ENCODE measurements at regions not wholly inside any gene's neighbourhood (a gene's known extent, or its start where the extent isn't known, plus 50 kb on each side); places are given as distances from the start of the nearest gene placed in this dataset.

- H3K4me1 Mint-ChIP-seq (ENCODE audit: low read depth): no peaks in the 10 kb centered on the region
- no peaks in the 10 kb centered on the region for H3K36me3 Mint-ChIP-seq (ENCODE audit: low read depth)
- intact Hi-C loops (cut with micrococcal nuclease): no loop called here
- peaks cover 26% of the 10 kb centered on the region for H3K27me3 Mint-ChIP-seq
- H3K27ac Mint-ChIP-seq: no peak overlapping the region
- no peaks in the 10 kb centered on the region for H3K9me3 Mint-ChIP-seq
- H3K4me3 Mint-ChIP-seq: no peak overlapping the region
Observed at GRCh38 chr2:176467595-176467994, 198.4 kb downstream of the MTX2 start.

DNA sequence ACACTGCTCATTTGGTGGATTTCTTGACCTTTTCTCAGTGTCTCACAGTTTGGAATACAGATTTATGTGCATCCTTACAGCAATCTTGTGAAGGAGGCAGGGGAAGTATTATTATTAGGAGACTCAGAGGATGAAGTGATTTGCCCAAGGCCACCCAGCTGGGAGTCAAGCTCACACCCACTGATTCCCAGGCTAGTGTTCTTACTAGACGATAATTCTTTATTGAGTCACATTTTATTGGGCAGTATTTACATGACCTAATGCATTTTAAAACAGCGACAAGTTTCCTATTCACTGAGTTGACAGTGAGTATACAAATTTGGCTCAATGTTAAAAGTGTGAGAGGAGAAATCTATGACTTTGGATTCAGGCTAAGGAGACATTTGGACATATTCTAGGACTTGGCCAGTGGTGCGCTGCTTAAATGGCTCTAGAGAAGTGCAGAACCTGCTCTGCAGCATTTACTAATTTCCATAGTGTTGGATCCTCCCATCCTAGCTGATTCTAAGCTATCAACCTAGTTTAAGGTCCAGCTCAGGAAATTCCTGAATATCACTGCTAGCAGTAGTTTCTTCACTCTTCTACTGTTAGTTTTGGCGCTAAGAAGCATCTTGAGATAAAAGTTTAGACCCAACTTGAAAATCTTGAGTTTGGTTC, 199.3 kb downstream of the MTX2 start:
- Mint-ChIP-seq H3K27me3 (peaks cover 22% of the 10 kb centered on the region), H3K4me3 (no peak overlapping the region), H3K36me3 (ENCODE audit: low read depth) (no peaks in the 10 kb centered on the region)

DNA sequence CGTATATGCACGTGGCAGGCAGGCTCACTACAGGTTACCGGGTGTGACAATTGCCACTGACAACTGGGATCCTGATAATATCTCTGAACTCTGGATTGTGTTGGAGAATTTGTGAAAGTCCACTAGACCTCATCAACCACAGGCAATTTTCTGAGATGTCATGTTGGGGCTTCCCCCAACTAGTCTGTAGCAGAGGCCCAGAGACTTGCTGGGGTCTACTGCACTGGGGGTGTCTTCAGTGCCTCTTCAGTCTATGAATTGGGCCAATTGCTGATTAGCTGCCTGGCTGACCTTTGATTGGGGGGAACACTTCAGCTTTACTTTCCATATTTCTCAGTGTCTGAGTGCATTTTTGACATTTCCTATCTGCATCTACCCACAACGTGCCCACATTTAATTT, 201.5 kb downstream of the MTX2 start:
- intact Hi-C loops (cut with micrococcal nuclease): no loop called here
- Mint-ChIP-seq H3K4me3 (no peak overlapping the region), H3K36me3 (ENCODE audit: low read depth) (no peaks in the 10 kb centered on the region), H3K4me1 (ENCODE audit: low read depth) (no peaks in the 10 kb centered on the region), H3K27me3 (peaks cover 12% of the 10 kb centered on the region), H3K9me3 (no peaks in the 10 kb centered on the region), H3K27ac (no peak overlapping the region)

More for the DNA sequence above, 199.3 kb downstream of the MTX2 start:
- intact Hi-C loops (cut with micrococcal nuclease): no loop called here
- Mint-ChIP-seq H3K4me1 (ENCODE audit: low read depth) (no peaks in the 10 kb centered on the region), H3K27ac (no peak overlapping the region), H3K9me3 (no peaks in the 10 kb centered on the region)

DNA sequence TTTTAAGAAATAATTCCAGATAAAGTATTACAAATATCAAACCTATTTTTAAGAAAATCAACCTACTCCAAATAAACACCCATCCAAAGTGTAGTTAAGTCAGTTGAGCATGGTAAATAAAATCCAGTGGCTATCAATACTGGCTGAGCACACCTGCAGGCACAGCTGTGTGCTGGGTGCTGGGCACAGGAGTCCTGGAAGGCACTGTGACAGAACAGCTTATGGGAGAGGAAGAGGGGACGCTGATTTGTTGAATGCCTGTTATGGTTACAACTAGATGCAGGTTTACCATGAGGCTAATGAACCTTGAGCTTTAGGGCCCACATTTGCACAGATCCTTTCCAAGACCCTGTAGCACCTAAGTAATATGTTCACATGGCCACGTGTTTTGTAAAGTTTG, 202.7 kb downstream of the MTX2 start:
- Mint-ChIP-seq H3K4me3 (no peak overlapping the region), H3K27ac (no peak overlapping the region), H3K27me3 (peaks cover 6% of the 10 kb centered on the region), H3K4me1 (ENCODE audit: low read depth) (no peaks in the 10 kb centered on the region), H3K9me3 (no peaks in the 10 kb centered on the region), H3K36me3 (ENCODE audit: low read depth) (no peaks in the 10 kb centered on the region)
- intact Hi-C loops (cut with micrococcal nuclease): no loop called here

DNA sequence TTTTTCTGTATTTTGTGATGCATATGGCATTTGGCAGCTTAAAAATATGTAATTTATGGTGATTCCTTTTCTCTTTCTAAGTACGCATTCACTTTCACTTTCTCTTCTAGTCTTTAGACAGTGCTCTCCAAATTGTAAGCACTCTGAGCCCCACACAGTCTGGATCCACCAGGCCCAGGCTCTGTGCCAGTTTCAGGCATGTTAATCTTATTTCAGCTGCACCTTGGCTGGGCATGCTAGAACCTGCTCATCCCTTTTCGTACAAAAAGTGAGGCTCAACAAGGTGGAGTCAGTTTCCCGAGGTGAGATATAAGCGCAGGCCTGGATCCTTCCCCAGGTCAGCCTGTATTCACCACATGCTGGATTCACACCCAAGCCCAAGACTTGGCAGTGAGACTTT, 203.9 kb downstream of the MTX2 start:
- Mint-ChIP-seq H3K36me3 (ENCODE audit: low read depth) (no peaks in the 10 kb centered on the region), H3K4me3 (no peak overlapping the region)

DNA sequence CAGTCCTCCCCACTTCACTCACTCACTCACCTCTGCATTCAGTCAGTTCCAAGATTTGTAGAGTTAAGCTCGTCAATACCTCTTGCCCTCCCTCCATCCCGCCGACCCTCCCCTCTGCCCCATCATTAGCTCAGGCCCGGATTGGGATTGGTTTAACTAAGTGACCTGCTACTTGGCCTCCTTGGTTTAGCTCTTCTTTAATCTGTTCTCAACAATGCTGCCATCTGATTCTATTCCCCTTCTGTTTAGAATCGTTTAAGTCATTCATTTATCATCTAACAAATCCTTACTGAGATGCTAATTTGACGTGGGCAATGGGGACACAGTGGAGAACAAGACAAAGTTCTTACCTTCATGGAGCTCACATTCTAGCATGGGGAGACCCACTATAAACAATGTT, 204.6 kb downstream of the MTX2 start:
- Mint-ChIP-seq H3K4me3 (no peak overlapping the region), H3K9me3 (no peaks in the 10 kb centered on the region), H3K4me1 (ENCODE audit: low read depth) (no peaks in the 10 kb centered on the region), H3K36me3 (ENCODE audit: low read depth) (no peaks in the 10 kb centered on the region), H3K27me3 (peaks cover 4% of the 10 kb centered on the region), H3K27ac (no peak overlapping the region)
- intact Hi-C loops (cut with micrococcal nuclease): no loop called here

More for the DNA sequence above, 203.9 kb downstream of the MTX2 start:
- H3K9me3 Mint-ChIP-seq: no peaks in the 10 kb centered on the region
- H3K27me3 Mint-ChIP-seq: peaks cover 4% of the 10 kb centered on the region
- no peaks in the 10 kb centered on the region for H3K4me1 Mint-ChIP-seq (ENCODE audit: low read depth)
- intact Hi-C loops (cut with micrococcal nuclease): no loop called here
- H3K27ac Mint-ChIP-seq: no peak overlapping the region

DNA sequence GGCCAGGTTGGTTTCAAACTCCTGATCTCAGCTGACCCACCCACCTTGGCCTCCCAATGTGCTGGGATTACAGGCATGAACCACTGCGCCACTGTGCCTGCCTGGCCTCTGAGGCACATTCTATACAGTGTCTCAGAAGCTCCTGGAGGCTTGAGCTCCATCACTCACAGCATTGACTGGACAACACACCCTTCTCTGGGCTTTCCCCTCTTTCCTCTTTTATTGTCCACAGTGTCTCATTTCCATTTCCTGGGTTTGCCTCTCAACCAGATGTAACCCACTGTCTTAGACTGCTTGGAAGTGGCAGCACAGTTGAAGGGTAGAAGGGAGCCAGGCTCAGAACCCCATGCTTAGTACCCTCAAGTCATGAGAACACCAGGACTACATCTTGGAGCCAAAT, 208.1 kb downstream of the MTX2 start:
- no peak overlapping the region for H3K27ac Mint-ChIP-seq
- no peaks in the 10 kb centered on the region for H3K9me3 Mint-ChIP-seq
- H3K36me3 Mint-ChIP-seq (ENCODE audit: low read depth): no peaks in the 10 kb centered on the region
- H3K4me1 Mint-ChIP-seq (ENCODE audit: low read depth): no peaks in the 10 kb centered on the region
- peaks cover 10% of the 10 kb centered on the region for H3K27me3 Mint-ChIP-seq
- intact Hi-C loops (cut with micrococcal nuclease): no loop called here
- H3K4me3 Mint-ChIP-seq: no peak overlapping the region

DNA sequence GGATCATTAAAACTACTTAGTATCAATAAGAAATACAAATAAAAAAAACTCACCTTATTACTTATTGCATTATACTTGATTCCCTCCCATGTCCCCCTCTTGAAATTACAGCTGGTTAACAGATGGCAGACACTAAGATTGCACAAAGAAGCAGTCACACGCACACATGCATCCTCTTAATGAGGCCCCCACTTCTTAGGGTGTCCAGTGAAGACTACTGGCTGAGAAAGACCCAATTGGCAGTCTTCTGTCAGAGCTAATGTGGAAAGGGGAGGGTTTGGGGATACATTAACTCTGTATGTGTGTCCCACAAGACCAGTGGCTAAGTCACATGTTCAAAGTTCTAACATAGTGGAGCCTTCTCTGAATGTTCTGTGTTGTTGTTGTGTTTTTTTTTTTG, 210.7 kb downstream of the MTX2 start:
- H3K27me3 Mint-ChIP-seq: peaks cover 16% of the 10 kb centered on the region
- no peak overlapping the region for H3K27ac Mint-ChIP-seq
- no peaks in the 10 kb centered on the region for H3K36me3 Mint-ChIP-seq (ENCODE audit: low read depth)
- H3K4me3 Mint-ChIP-seq: no peak overlapping the region
- intact Hi-C loops (cut with micrococcal nuclease): no loop called here
- H3K9me3 Mint-ChIP-seq: no peaks in the 10 kb centered on the region
- no peaks in the 10 kb centered on the region for H3K4me1 Mint-ChIP-seq (ENCODE audit: low read depth)

- no peak overlapping the region for H3K27ac Mint-ChIP-seq
- H3K9me3 Mint-ChIP-seq: no peaks in the 10 kb centered on the region
- intact Hi-C loops (cut with micrococcal nuclease): no loop called here
- no peaks in the 10 kb centered on the region for H3K4me1 Mint-ChIP-seq (ENCODE audit: low read depth)
- no peak overlapping the region for H3K4me3 Mint-ChIP-seq
- H3K27me3 Mint-ChIP-seq: peaks cover 27% of the 10 kb centered on the region
- no peaks in the 10 kb centered on the region for H3K36me3 Mint-ChIP-seq (ENCODE audit: low read depth)
Observed at GRCh38 chr2:176482107-176482506, 212.9 kb downstream of the MTX2 start.

- H3K4me1 Mint-ChIP-seq (ENCODE audit: low read depth): no peaks in the 10 kb centered on the region
- H3K9me3 Mint-ChIP-seq: no peaks in the 10 kb centered on the region
- peaks cover 34% of the 10 kb centered on the region for H3K27me3 Mint-ChIP-seq
- no peaks in the 10 kb centered on the region for H3K36me3 Mint-ChIP-seq (ENCODE audit: low read depth)
- no peak overlapping the region for H3K4me3 Mint-ChIP-seq
- intact Hi-C loops (cut with micrococcal nuclease): no loop called here
- no peak overlapping the region for H3K27ac Mint-ChIP-seq
Observed at GRCh38 chr2:176483476-176483875, 214.2 kb downstream of the MTX2 start.

- Mint-ChIP-seq H3K36me3 (ENCODE audit: low read depth) (no peaks in the 10 kb centered on the region), H3K9me3 (no peaks in the 10 kb centered on the region), H3K4me1 (ENCODE audit: low read depth) (no peaks in the 10 kb centered on the region), H3K4me3 (no peak overlapping the region), H3K27ac (no peak overlapping the region), H3K27me3 (peaks cover 35% of the 10 kb centered on the region)
- intact Hi-C loops (cut with micrococcal nuclease): no loop called here
Observed at GRCh38 chr2:176483901-176484568, 214.8 kb downstream of the MTX2 start.

- no peaks in the 10 kb centered on the region for H3K36me3 Mint-ChIP-seq (ENCODE audit: low read depth)
- no peaks in the 10 kb centered on the region for H3K4me1 Mint-ChIP-seq (ENCODE audit: low read depth)
- H3K27ac Mint-ChIP-seq: no peak overlapping the region
- peaks cover 37% of the 10 kb centered on the region for H3K27me3 Mint-ChIP-seq
- no peaks in the 10 kb centered on the region for H3K9me3 Mint-ChIP-seq
- H3K4me3 Mint-ChIP-seq: no peak overlapping the region
- intact Hi-C loops (cut with micrococcal nuclease): no loop called here
Observed at GRCh38 chr2:176484838-176485237, 215.6 kb downstream of the MTX2 start.

DNA sequence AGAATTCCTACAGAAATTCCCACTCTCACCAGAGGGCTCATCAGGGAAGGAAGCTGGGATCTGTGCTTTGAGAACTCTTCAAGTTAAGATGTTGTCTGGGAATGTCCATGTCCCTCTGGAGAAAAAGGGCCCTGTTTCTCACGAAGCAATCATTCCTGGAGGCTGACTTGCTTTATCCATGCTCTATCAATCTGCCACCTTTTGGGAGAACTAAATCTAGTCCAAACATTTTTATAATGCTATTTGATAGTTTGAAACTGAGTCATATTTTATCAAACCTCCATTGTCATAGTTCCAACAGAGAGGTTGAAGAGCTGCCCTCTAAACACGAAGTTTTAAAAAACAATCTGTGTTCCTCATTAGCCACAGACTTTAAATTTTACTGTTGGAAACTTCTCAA, 219.2 kb downstream of the MTX2 start:
- Mint-ChIP-seq H3K4me3 (no peak overlapping the region), H3K27ac (no peak overlapping the region), H3K27me3 (peaks cover 41% of the 10 kb centered on the region), H3K36me3 (ENCODE audit: low read depth) (no peaks in the 10 kb centered on the region), H3K9me3 (no peaks in the 10 kb centered on the region), H3K4me1 (ENCODE audit: low read depth) (peaks cover 10% of the 10 kb centered on the region)
- intact Hi-C loops (cut with micrococcal nuclease): no loop called here

- Mint-ChIP-seq H3K9me3 (no peaks in the 10 kb centered on the region), H3K36me3 (ENCODE audit: low read depth) (no peaks in the 10 kb centered on the region), H3K27me3 (peaks cover 49% of the 10 kb centered on the region), H3K4me1 (ENCODE audit: low read depth) (peaks cover 25% of the 10 kb centered on the region), H3K4me3 (no peak overlapping the region), H3K27ac (no peak overlapping the region)
- intact Hi-C loops (cut with micrococcal nuclease): no loop called here
Observed at GRCh38 chr2:176490061-176490861, 221.0 kb downstream of the MTX2 start.

Data from dendritic cell treated with granulocyte-macrophage colony-stimulating factor and Interleukin-4, amounts not matched to agents 40 ng/mL and 50 ng/mL, for 4 days (primary cell).